ENCODE measurements at regions not wholly inside any gene's neighbourhood (a gene's known extent, or its start where the extent isn't known, plus 50 kb on each side); places are given as distances from the start of the nearest gene placed in this dataset.

- TF ChIP-seq CTCF (IDR thresholded peaks at IDR 0.05; ENCODE audit: low read depth, low read length) (no peak), EZH2phosphoT487 (IDR thresholded peaks at IDR 0.05; ENCODE audit: low read depth) (no peak)
Observed at GRCh38 chr14:30108975-30109700, 181.5 kb upstream of the PRKD1 start.

All from OCI-LY3 (cell line).